Hepatocyte (in vitro differentiated cells): ENCODE measurements at regions not wholly inside any gene's neighbourhood (a gene's known extent, or its start where the extent isn't known, plus 50 kb on each side); places are given as distances from the start of the nearest gene placed in this dataset.

Source experiments
- CTCF ChIP-seq: fragments of 200-600 bp; sonication (generic); IDR thresholded peaks from 2 replicates; pipeline ENCODE4 v1.5.1; 2016; ENCODE audit warnings: antibody characterized with exemption, mild to moderate bottlenecking; ENCODE audit not compliant: poor library complexity
- EZH2 ChIP-seq: fragments of 200-600 bp; sonication (generic); IDR thresholded peaks from 2 replicates; pipeline ENCODE4 v1.6.1; 2016; ENCODE audit warnings: antibody characterized with exemption, mild to moderate bottlenecking, borderline replicate concordance
- EZH2phosphoT487 ChIP-seq: fragments of 200-600 bp; sonication (generic); IDR thresholded peaks from one replicate; pipeline ENCODE4 v1.6.1; 2018; ENCODE audit warnings: antibody characterized with exemption, mild to moderate bottlenecking, low read depth, moderate library complexity; ENCODE audit not compliant: unreplicated experiment, severe bottlenecking

GRCh38 chr21:14013056-14013603 lies 197.6 kb downstream of the LIPI start:
- TF ChIP-seq CTCF: no peak
- TF ChIP-seq EZH2: no peak
- no peak for TF ChIP-seq EZH2phosphoT487
